SK-N-SH treated with all-trans-retinoic acid at 6 μM for 48 hours (cell line): ENCODE measurements at regions not wholly inside any gene's neighbourhood (a gene's known extent, or its start where the extent isn't known, plus 50 kb on each side); places are given as distances from the start of the nearest gene placed in this dataset.

Experiments
- ATAC-seq: fragments of 200-7000 bp; cut with Tn5 transposase; 3 replicates; pipeline ENCODE4 v1.9.1; 2020; ENCODE audit warnings: mild to moderate bottlenecking, moderate library complexity
- ARNTL ChIP-seq: fragments of 450-650 bp; formaldehyde crosslinking; IDR thresholded peaks from 2 replicates; pipeline ENCODE4 v1.5.0; 2020; ENCODE audit warnings: low read depth, mild to moderate bottlenecking, moderate library complexity, borderline replicate concordance
- BACH2 ChIP-seq: fragments of 250-450 bp; sonication (Bioruptor Pico); IDR thresholded peaks from 2 replicates; pipeline ENCODE4 v1.9.0; 2021; ENCODE audit warnings: mild to moderate bottlenecking, borderline replicate concordance
- CSDC2 ChIP-seq: fragments of 250-450 bp; sonication (Bioruptor Pico); IDR thresholded peaks from 2 replicates; pipeline ENCODE4 v1.5.0; 2020; ENCODE audit warnings: mild to moderate bottlenecking, moderate library complexity
- GLIS3 ChIP-seq: fragments of 250-450 bp; sonication (Bioruptor Pico); IDR thresholded peaks from 2 replicates; pipeline ENCODE4 v1.5.0; 2020; ENCODE audit warnings: mild to moderate bottlenecking, moderate library complexity
- ISL1 ChIP-seq: fragments of 250-450 bp; sonication (Bioruptor Pico); IDR thresholded peaks from 2 replicates; pipeline ENCODE4 v2.1.2; 2022; ENCODE audit warnings: mild to moderate bottlenecking, moderate library complexity
- OSR1 ChIP-seq: fragments of 250-450 bp; sonication (Bioruptor Pico); IDR thresholded peaks from 2 replicates; pipeline ENCODE4 v1.8.0; 2022; ENCODE audit warnings: moderate library complexity, mild to moderate bottlenecking, inconsistent platforms
- RARB ChIP-seq: fragments of 250-450 bp; sonication (Bioruptor Pico); IDR thresholded peaks from 2 replicates; pipeline ENCODE4 v1.8.0; 2021; ENCODE audit warnings: mild to moderate bottlenecking, moderate library complexity
- SNAI2 ChIP-seq: fragments of 250-450 bp; sonication (Bioruptor Pico); IDR thresholded peaks from 2 replicates; pipeline ENCODE4 v1.5.0; 2020; ENCODE audit warnings: mild to moderate bottlenecking, moderate library complexity
- TCF4 ChIP-seq: fragments of 250-450 bp; sonication (Bioruptor Pico); IDR thresholded peaks from 2 replicates; pipeline ENCODE4 v1.8.0; 2021; ENCODE audit warnings: mild to moderate bottlenecking, moderate library complexity, borderline replicate concordance
- TOX ChIP-seq: fragments of 250-450 bp; sonication (Bioruptor Pico); IDR thresholded peaks from 2 replicates; pipeline ENCODE4 v1.8.0; 2021; ENCODE audit warnings: mild to moderate bottlenecking, moderate library complexity, borderline replicate concordance
- ZC3H10 ChIP-seq: fragments of 250-450 bp; sonication (Bioruptor Pico); IDR thresholded peaks from 2 replicates; pipeline ENCODE4 v1.5.1; 2021; ENCODE audit warnings: mild to moderate bottlenecking, moderate library complexity
- ZFP3 ChIP-seq: fragments of 250-450 bp; sonication (Bioruptor Pico); IDR thresholded peaks from 2 replicates; pipeline ENCODE4 v1.5.0; 2020; ENCODE audit warnings: mild to moderate bottlenecking, moderate library complexity
- ZNF565 ChIP-seq: fragments of 450-650 bp; formaldehyde crosslinking; conservative IDR thresholded peaks from 2 replicates; pipeline ENCODE4 v1.5.0; 2020; ENCODE audit warnings: low read depth, mild to moderate bottlenecking, moderate library complexity
- ZNF70 ChIP-seq: fragments of 450-650 bp; formaldehyde crosslinking; IDR thresholded peaks from 2 replicates; pipeline ENCODE4 v1.5.0; 2020; ENCODE audit warnings: mild to moderate bottlenecking, moderate library complexity
- ZNF8 ChIP-seq: fragments of 450-650 bp; formaldehyde crosslinking; IDR thresholded peaks from 2 replicates; pipeline ENCODE4 v1.5.0; 2020; ENCODE audit warnings: mild to moderate bottlenecking, moderate library complexity
- TF ChIP-seq, protein P1 (sequence below): fragments of 250-450 bp; sonication (Bioruptor Pico); IDR thresholded peaks from 2 replicates; pipeline ENCODE4 v1.5.1; 2020; ENCODE audit warnings: low read depth, mild to moderate bottlenecking, moderate library complexity
- TF ChIP-seq, protein P2 (sequence below): fragments of 250-450 bp; sonication (Bioruptor Pico); IDR thresholded peaks from 2 replicates; pipeline ENCODE4 v1.5.1; 2021; ENCODE audit warnings: mild to moderate bottlenecking, moderate library complexity
- TF ChIP-seq, protein P3 (sequence below): fragments of 250-450 bp; sonication (Bioruptor Pico); IDR thresholded peaks from 2 replicates; pipeline ENCODE4 v1.8.0; 2021; ENCODE audit warnings: low read depth, mild to moderate bottlenecking, moderate library complexity, borderline replicate concordance
- TF ChIP-seq, protein P4 (sequence below): fragments of 250-450 bp; sonication (Bioruptor Pico); IDR thresholded peaks from 2 replicates; pipeline ENCODE4 v1.8.0; 2020; ENCODE audit warnings: mild to moderate bottlenecking, moderate library complexity, borderline replicate concordance
- TF ChIP-seq, protein P5 (sequence below): fragments of 250-450 bp; sonication (Bioruptor Pico); IDR thresholded peaks from 2 replicates; pipeline ENCODE4 v1.5.0; 2020; ENCODE audit warnings: mild to moderate bottlenecking, moderate library complexity

DNA sequence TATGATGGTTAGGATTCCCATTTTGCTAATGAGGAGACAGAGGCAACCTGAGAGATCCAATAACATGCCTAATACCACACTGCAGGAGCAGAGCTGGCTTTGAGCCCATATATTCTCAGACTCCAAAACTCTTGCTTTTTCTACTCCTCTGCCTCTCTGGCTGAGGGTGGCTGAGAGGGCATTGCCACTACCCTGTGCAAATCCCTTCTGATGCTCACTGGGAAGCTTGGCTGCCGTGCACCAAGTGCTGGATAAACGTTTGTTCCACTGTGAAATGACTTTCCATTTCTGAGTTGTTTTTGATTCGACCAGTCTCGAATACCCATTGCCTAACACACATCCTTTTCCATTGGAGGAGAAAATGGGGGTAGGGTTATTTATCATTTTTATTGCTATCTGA lies 123.1 kb upstream of the SORCS3 start:
- ATAC-seq: no peak
- TF ChIP-seq, protein P1, sequence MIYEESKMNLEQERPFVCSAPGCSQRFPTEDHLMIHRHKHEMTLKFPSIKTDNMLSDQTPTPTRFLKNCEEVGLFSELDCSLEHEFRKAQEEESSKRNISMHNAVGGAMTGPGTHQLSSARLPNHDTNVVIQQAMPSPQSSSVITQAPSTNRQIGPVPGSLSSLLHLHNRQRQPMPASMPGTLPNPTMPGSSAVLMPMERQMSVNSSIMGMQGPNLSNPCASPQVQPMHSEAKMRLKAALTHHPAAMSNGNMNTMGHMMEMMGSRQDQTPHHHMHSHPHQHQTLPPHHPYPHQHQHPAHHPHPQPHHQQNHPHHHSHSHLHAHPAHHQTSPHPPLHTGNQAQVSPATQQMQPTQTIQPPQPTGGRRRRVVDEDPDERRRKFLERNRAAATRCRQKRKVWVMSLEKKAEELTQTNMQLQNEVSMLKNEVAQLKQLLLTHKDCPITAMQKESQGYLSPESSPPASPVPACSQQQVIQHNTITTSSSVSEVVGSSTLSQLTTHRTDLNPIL: no peak
- TF ChIP-seq GLIS3 (CRISPR knock-in tag): no peak
- no peak for TF ChIP-seq ISL1 (CRISPR knock-in tag)
- TF ChIP-seq, protein P2, sequence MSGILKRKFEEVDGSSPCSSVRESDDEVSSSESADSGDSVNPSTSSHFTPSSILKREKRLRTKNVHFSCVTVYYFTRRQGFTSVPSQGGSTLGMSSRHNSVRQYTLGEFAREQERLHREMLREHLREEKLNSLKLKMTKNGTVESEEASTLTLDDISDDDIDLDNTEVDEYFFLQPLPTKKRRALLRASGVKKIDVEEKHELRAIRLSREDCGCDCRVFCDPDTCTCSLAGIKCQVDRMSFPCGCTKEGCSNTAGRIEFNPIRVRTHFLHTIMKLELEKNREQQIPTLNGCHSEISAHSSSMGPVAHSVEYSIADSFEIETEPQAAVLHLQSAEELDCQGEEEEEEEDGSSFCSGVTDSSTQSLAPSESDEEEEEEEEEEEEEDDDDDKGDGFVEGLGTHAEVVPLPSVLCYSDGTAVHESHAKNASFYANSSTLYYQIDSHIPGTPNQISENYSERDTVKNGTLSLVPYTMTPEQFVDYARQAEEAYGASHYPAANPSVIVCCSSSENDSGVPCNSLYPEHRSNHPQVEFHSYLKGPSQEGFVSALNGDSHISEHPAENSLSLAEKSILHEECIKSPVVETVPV (CRISPR knock-in tag): no peak
- TF ChIP-seq, protein P3, sequence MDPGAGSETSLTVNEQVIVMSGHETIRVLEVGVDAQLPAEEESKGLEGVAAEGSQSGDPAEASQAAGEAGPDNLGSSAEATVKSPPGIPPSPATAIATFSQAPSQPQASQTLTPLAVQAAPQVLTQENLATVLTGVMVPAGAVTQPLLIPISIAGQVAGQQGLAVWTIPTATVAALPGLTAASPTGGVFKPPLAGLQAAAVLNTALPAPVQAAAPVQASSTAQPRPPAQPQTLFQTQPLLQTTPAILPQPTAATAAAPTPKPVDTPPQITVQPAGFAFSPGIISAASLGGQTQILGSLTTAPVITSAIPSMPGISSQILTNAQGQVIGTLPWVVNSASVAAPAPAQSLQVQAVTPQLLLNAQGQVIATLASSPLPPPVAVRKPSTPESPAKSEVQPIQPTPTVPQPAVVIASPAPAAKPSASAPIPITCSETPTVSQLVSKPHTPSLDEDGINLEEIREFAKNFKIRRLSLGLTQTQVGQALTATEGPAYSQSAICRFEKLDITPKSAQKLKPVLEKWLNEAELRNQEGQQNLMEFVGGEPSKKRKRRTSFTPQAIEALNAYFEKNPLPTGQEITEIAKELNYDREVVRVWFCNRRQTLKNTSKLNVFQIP (CRISPR knock-in tag): no peak
- TF ChIP-seq ZNF70 (CRISPR knock-in tag): no peak
- TF ChIP-seq ZC3H10 (CRISPR knock-in tag): no peak
- no peak for TF ChIP-seq ZFP3
- TF ChIP-seq BACH2 (CRISPR knock-in tag): no peak
- no peak for TF ChIP-seq TCF4 (CRISPR knock-in tag)
- no peak for TF ChIP-seq RARB (CRISPR knock-in tag)
- TF ChIP-seq OSR1 (CRISPR knock-in tag): no peak
- TF ChIP-seq, protein P4, sequence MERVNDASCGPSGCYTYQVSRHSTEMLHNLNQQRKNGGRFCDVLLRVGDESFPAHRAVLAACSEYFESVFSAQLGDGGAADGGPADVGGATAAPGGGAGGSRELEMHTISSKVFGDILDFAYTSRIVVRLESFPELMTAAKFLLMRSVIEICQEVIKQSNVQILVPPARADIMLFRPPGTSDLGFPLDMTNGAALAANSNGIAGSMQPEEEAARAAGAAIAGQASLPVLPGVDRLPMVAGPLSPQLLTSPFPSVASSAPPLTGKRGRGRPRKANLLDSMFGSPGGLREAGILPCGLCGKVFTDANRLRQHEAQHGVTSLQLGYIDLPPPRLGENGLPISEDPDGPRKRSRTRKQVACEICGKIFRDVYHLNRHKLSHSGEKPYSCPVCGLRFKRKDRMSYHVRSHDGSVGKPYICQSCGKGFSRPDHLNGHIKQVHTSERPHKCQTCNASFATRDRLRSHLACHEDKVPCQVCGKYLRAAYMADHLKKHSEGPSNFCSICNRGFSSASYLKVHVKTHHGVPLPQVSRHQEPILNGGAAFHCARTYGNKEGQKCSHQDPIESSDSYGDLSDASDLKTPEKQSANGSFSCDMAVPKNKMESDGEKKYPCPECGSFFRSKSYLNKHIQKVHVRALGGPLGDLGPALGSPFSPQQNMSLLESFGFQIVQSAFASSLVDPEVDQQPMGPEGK (CRISPR knock-in tag): no peak
- TF ChIP-seq, protein P5, sequence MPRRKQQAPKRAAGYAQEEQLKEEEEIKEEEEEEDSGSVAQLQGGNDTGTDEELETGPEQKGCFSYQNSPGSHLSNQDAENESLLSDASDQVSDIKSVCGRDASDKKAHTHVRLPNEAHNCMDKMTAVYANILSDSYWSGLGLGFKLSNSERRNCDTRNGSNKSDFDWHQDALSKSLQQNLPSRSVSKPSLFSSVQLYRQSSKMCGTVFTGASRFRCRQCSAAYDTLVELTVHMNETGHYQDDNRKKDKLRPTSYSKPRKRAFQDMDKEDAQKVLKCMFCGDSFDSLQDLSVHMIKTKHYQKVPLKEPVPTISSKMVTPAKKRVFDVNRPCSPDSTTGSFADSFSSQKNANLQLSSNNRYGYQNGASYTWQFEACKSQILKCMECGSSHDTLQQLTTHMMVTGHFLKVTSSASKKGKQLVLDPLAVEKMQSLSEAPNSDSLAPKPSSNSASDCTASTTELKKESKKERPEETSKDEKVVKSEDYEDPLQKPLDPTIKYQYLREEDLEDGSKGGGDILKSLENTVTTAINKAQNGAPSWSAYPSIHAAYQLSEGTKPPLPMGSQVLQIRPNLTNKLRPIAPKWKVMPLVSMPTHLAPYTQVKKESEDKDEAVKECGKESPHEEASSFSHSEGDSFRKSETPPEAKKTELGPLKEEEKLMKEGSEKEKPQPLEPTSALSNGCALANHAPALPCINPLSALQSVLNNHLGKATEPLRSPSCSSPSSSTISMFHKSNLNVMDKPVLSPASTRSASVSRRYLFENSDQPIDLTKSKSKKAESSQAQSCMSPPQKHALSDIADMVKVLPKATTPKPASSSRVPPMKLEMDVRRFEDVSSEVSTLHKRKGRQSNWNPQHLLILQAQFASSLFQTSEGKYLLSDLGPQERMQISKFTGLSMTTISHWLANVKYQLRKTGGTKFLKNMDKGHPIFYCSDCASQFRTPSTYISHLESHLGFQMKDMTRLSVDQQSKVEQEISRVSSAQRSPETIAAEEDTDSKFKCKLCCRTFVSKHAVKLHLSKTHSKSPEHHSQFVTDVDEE: no peak

DNA sequence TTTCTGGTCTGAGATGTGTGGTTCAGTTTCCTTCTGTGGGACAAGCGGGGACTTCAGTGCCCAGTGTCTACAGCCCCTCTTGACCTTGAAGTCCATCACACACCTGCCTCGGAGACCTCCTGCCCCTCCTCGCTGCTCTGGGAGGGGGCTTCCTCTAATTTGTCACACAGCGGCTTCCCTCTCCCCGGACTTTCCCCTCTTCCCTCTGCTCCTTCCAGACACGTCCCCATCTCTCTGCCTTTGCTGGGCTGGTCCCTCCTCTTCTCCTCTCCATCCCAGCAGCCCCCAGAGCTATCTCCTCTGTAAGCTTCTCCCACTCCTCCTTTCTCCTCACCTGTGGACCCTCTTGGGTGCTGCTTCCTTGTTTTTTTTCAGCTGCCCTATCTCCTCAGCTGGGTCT lies 122.2 kb upstream of the SORCS3 start:
- ATAC-seq: no peak
- no peak for TF ChIP-seq ZNF565 (CRISPR knock-in tag)
- TF ChIP-seq TOX (CRISPR knock-in tag): no peak
- no peak for TF ChIP-seq ARNTL (CRISPR knock-in tag)
- no peak for TF ChIP-seq GLIS3 (CRISPR knock-in tag)
- no peak for TF ChIP-seq ZNF70 (CRISPR knock-in tag)
- TF ChIP-seq ISL1 (CRISPR knock-in tag): no peak
- no peak for TF ChIP-seq OSR1 (CRISPR knock-in tag)
- TF ChIP-seq SNAI2 (CRISPR knock-in tag): no peak
- TF ChIP-seq, protein P1: no peak
- no peak for TF ChIP-seq RARB (CRISPR knock-in tag)
- no peak for TF ChIP-seq ZNF8 (CRISPR knock-in tag)
- TF ChIP-seq, protein P5: no peak
- TF ChIP-seq CSDC2 (CRISPR knock-in tag): no peak
- no peak for TF ChIP-seq TCF4 (CRISPR knock-in tag)
- TF ChIP-seq, protein P4 (CRISPR knock-in tag): no peak
- no peak for TF ChIP-seq BACH2 (CRISPR knock-in tag)
- TF ChIP-seq, all 23 proteins: peak for 0
